T-helper 1 cell (primary cell): ENCODE measurements at regions not wholly inside any gene's neighbourhood (a gene's known extent, or its start where the extent isn't known, plus 50 kb on each side); places are given as distances from the start of the nearest gene placed in this dataset.

Source experiments
- DNase-seq, 5 donors: peaks; one replicate each; pipeline ENCODE4 v3.0.0-alpha.2; 2012 to 2020

GRCh38 chr4:89665662-89666061, 171.3 kb downstream of the SNCA start:
- DNase-seq = no peak

GRCh38 chr4:89664521-89664920, 172.4 kb downstream of the SNCA start:
- no peak for DNase-seq

- no peak for DNase-seq
Observed at GRCh38 chr4:89661173-89661899, 175.6 kb downstream of the SNCA start.

- no peak for DNase-seq
Observed at GRCh38 chr4:89660444-89661172, 176.4 kb downstream of the SNCA start.

GRCh38 chr4:89658701-89659024, 178.3 kb downstream of the SNCA start:
- DNase-seq = no peak

- peak in 1 of 5 donors; percentile 5 for DNase-seq
Observed at GRCh38 chr4:89657931-89658700, 178.8 kb downstream of the SNCA start.

- DNase-seq = no peak
Observed at GRCh38 chr4:89653012-89653411, 183.9 kb downstream of the SNCA start.

DNA sequence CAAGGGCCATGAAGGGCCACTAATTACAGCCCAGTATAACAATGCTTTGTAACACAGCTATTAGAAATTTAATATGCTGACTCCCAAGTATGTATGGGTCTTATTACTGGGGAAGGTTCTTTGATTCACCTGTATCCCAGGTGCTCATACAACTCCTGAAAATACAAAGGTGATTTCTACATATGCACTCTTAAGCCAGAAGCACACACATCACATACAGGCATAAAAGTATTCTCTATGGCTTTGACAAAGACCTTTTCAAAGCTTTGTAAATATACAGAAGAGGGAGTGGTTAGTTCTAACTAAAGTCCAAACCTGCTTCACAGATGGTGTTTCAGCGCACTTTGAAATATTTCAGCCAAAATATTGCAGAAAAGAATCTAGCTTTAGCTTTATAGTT, 191.5 kb downstream of the SNCA start:
- no peak for DNase-seq

- no peak for DNase-seq
Observed at GRCh38 chr4:89641367-89641687, 195.6 kb downstream of the SNCA start.

DNA sequence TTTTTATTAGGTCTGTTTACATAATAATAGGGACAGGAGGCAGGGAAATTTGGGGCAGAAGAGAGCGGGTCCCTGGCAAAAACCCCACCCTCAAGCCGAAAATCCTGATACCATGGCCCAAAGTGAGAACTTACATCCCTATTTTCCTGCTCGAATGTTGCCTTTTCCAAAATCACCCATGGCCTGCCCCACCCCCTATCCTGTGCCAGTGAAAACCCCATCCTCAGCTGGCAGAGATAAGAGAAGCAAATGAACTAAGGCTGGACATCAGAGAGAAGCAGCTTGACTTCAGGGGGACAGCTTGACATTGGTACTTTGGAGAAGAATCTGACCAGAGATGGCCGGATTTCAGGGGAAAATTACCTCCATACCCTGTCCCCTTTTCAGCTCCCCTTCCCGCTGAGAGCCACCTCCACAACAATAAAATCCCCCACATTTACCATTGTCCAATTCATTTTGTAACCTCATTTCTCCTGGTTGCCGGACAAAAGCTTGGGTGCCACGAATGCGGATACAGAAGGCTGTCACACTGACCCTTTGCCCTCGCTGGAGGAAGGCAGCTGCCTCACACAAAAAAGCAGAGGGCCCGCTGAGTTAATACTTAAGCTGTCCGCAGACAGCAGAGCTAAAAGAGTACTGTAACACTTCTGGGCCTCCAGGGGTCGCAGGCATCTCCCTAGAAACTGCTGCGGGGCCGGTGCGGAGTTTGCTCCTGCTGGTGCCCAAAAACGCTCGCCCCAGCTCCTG, 196.2 kb downstream of the SNCA start:
- DNase-seq = no peak

DNA sequence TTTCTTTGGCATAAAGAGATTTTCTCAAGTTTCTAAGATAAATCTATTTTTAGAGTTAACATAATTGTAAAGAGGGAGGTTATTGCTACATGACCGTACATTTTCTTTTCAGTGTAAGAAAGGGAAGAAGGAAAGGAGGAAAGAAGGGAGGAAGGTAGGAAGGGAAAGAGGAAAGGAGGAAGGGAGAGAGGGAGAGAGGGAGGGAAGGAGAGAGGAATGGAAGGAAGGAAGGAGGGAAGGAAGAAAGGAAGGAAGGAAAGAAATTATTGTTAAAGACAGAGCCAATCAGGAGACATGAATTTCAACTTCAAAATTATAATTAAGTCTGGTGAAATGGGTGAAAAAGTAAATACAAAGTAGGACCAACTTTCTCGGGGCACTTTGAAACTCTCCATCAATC, 197.6 kb downstream of the SNCA start:
- DNase-seq = no peak

- DNase-seq = no peak
Observed at GRCh38 chr4:89625599-89626293, 211.2 kb downstream of the SNCA start.

GRCh38 chr4:89619206-89619962, 217.6 kb downstream of the SNCA start:
- DNase-seq = peak in 1 of 5 donors; percentile 45

GRCh38 chr4:89618151-89618550, 218.8 kb downstream of the SNCA start:
- DNase-seq = no peak

- DNase-seq = no peak
Observed at GRCh38 chr4:89617317-89617716, 219.6 kb downstream of the SNCA start.

- no peak for DNase-seq
Observed at GRCh38 chr4:89616382-89616781, 220.6 kb downstream of the SNCA start.

- DNase-seq = no peak
Observed at GRCh38 chr4:89615051-89615450, 221.9 kb downstream of the SNCA start.

- no peak for DNase-seq
Observed at GRCh38 chr4:89614155-89614554, 222.8 kb downstream of the SNCA start.

DNA sequence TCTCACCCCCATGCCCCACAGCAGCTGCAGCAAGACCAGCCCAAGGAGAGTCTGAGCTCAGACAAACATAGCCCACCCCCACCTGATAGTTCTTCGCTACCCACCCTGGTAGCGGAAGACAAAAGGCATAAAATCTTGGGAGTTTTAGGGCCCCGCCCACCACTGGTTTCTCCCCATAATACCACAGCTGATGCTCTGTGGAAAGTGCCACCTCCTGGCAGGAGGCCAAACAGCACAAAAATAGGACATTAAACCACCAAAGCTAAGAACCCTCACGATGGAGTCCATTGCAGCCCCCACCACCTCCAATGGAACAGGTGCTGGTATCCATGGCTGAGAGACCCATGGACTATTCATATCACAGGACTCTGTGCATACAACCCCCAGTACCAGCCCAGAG, 226.7 kb downstream of the SNCA start:
- DNase-seq = no peak

DNA sequence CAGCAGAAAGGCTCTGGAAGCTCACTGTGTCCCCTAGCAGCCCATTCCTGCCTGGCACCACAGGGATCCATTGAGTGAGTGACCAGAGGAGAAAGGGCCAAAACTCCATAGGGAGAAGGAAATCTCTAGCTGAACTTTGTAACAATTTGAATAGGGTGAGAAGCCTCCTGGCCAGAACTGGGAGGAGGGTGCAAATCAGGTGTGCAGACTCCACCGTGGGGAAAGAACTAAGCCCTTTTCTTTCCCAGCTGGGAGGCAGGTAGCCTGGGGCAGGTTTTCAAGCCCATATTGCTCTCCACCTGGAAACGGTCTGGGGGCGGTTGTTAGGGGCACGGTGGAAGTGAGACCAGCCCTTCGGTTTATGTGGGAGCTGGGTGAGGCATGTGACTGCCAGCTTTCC, 227.2 kb downstream of the SNCA start:
- no peak for DNase-seq

GRCh38 chr4:89604951-89605350, 232.0 kb downstream of the SNCA start:
- DNase-seq = no peak

DNA sequence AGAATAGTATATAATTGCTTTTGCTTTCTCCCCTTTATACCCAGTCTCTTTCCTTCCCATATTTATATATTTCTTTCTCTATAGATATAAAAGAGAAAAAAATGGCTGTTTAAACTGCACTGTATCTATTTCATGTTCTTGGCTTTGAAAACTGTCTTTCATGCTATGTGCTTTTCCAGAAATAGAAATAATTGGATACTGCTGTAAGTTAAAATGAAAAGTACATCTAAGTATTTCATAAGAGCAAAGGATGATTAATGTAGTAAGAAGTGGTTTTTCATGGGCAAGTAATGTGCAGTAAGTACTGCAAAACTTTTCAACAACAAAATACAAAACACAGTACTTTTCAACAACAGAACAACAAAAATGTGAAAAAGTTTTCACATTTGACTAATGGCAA, 237.9 kb downstream of the SNCA start:
- DNase-seq = no peak
